22Rv1 (cell line): ENCODE measurements at regions not wholly inside any gene's neighbourhood (a gene's known extent, or its start where the extent isn't known, plus 50 kb on each side); places are given as distances from the start of the nearest gene placed in this dataset.

Source experiments
- ZFX ChIP-seq: fragments of 450-650 bp; IDR thresholded peaks from 2 replicates; pipeline ENCODE4 v1.6.1; 2017; ENCODE audit warnings: antibody characterized with exemption, borderline replicate concordance
- TF ChIP-seq, protein P1 (sequence below): fragments of 450-650 bp; IDR thresholded peaks from 2 replicates; pipeline ENCODE4 v1.5.1; 2017; ENCODE audit warnings: mild to moderate bottlenecking

DNA sequence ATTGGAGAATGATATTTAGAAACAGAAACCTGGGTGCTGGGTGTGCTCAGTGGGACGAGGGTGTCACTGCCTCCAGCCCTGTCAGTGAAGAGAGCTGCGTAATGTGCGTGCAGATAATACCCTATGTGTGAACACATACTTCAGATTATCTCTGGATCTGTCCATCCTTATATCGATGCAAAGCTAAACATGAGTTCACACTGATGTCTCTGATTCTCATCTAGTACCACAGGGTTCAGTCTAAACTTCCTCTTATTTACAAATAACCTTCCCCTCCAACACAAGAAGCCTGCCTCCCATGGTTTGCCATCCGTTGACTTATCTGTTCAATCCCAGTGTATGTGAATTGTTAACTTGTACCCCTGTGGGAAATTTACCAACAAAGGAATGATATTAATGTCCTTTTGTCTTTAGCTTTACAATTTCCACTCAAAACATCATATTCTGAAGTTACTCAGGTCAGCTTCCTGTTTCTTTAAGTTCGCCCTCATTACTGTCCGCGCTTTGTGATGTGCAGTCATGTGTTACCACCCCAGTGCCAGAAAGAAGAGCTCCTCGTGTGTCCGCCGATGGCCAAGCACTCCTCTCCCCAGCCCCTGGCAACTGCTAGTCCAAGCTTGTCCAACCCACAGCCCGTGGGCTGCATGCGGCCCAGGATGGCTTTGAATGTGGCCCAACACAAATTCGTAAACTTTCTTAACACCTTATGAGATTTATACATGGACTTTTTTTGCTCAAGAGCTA lies 108.2 kb downstream of the RTP5 start:
- TF ChIP-seq, protein P1, sequence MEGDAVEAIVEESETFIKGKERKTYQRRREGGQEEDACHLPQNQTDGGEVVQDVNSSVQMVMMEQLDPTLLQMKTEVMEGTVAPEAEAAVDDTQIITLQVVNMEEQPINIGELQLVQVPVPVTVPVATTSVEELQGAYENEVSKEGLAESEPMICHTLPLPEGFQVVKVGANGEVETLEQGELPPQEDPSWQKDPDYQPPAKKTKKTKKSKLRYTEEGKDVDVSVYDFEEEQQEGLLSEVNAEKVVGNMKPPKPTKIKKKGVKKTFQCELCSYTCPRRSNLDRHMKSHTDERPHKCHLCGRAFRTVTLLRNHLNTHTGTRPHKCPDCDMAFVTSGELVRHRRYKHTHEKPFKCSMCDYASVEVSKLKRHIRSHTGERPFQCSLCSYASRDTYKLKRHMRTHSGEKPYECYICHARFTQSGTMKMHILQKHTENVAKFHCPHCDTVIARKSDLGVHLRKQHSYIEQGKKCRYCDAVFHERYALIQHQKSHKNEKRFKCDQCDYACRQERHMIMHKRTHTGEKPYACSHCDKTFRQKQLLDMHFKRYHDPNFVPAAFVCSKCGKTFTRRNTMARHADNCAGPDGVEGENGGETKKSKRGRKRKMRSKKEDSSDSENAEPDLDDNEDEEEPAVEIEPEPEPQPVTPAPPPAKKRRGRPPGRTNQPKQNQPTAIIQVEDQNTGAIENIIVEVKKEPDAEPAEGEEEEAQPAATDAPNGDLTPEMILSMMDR, result no peak
- no peak for TF ChIP-seq ZFX
